Activated B cell treated with CpG ODN at 0.5 μM for 24 hours (primary cell): ENCODE measurements at regions not wholly inside any gene's neighbourhood (a gene's known extent, or its start where the extent isn't known, plus 50 kb on each side); places are given as distances from the start of the nearest gene placed in this dataset.

ENCODE experiments used
- ATAC-seq: fragments of 200-7000 bp; cut with Tn5 transposase; one replicate; pipeline ENCODE4 v1.10.0; 2021; ENCODE audit warnings: low read depth, mild to moderate bottlenecking, moderate library complexity
- CTCF ChIA-PET: fragments of 350-600 bp; sonication (Branson Sonifier 250); formaldehyde crosslinking; loops from one replicate; lab custom pipeline; 2021; ENCODE audit warnings: antibody characterized with exemption; lab: Charles Lee
- POLR2A ChIA-PET: fragments of 350-600 bp; sonication (Branson Sonifier 250); formaldehyde crosslinking; loops from one replicate; lab custom pipeline; 2021; ENCODE audit warnings: antibody characterized with exemption; lab: Charles Lee
- DNase-seq: peaks from one replicate; pipeline ENCODE4 v3.0.0; 2022
- H3K27ac Mint-ChIP-seq: one replicate; pipeline ENCODE4 v1.8.0; 2020; ENCODE audit warnings: mixed read lengths
- H3K27me3 Mint-ChIP-seq: one replicate; pipeline ENCODE4 v1.8.0; 2021; ENCODE audit warnings: mixed read lengths
- H3K36me3 Mint-ChIP-seq: one replicate; pipeline ENCODE4 v1.8.0; 2021; ENCODE audit warnings: low read depth, mixed read lengths
- H3K4me1 Mint-ChIP-seq: one replicate; pipeline ENCODE4 v1.8.0; 2021; ENCODE audit warnings: mixed read lengths
- H3K4me3 Mint-ChIP-seq: one replicate; pipeline ENCODE4 v1.8.0; 2020; ENCODE audit warnings: mild to moderate bottlenecking, mixed read lengths
- H3K9me3 Mint-ChIP-seq: one replicate; pipeline ENCODE4 v1.8.0; 2020; ENCODE audit warnings: mixed read lengths
- CTCF ChIP-seq: fragments of 200-600 bp; IDR thresholded peaks from one replicate; pipeline ENCODE4 v1.8.0; 2022; ENCODE audit warnings: antibody characterized with exemption, mild to moderate bottlenecking
- intact Hi-C: fragments of 100-400 bp; cut with micrococcal nuclease; formaldehyde crosslinking; loops from one replicate; pipeline ENCODE4 v1.15.1; 2024

GRCh38 chr20:48453477-48454093 is 374.2 kb downstream of the PREX1 start:
- Mint-ChIP-seq H3K36me3 (no peaks in the 10 kb centered on the region), H3K4me1 (peaks cover 12% of the 10 kb centered on the region), H3K27me3 (peaks cover 12% of the 10 kb centered on the region), H3K4me3 (no peak overlapping the region), H3K27ac (no peak overlapping the region), H3K9me3 (no peaks in the 10 kb centered on the region)
- TF ChIP-seq CTCF = no peak
- intact Hi-C loops = no loop called here
- DNase-seq = no peak
- ChIA-PET CTCF (no interaction called here), POLR2A (no interaction called here)
- no peak for ATAC-seq

GRCh38 chr20:48451401-48451800 is 376.4 kb downstream of the PREX1 start:
- ChIA-PET CTCF (no interaction called here), POLR2A (no interaction called here)
- H3K27ac Mint-ChIP-seq = no peak overlapping the region
- H3K9me3 Mint-ChIP-seq = no peaks in the 10 kb centered on the region
- no peak for TF ChIP-seq CTCF
- intact Hi-C loops = no loop called here
- ATAC-seq (no peak), DNase-seq (no peak)
- H3K36me3 Mint-ChIP-seq = no peaks in the 10 kb centered on the region
- H3K4me1 Mint-ChIP-seq = peaks cover under 1% of the 10 kb centered on the region
- H3K27me3 Mint-ChIP-seq = peaks cover 15% of the 10 kb centered on the region
- H3K4me3 Mint-ChIP-seq = no peak overlapping the region

DNA sequence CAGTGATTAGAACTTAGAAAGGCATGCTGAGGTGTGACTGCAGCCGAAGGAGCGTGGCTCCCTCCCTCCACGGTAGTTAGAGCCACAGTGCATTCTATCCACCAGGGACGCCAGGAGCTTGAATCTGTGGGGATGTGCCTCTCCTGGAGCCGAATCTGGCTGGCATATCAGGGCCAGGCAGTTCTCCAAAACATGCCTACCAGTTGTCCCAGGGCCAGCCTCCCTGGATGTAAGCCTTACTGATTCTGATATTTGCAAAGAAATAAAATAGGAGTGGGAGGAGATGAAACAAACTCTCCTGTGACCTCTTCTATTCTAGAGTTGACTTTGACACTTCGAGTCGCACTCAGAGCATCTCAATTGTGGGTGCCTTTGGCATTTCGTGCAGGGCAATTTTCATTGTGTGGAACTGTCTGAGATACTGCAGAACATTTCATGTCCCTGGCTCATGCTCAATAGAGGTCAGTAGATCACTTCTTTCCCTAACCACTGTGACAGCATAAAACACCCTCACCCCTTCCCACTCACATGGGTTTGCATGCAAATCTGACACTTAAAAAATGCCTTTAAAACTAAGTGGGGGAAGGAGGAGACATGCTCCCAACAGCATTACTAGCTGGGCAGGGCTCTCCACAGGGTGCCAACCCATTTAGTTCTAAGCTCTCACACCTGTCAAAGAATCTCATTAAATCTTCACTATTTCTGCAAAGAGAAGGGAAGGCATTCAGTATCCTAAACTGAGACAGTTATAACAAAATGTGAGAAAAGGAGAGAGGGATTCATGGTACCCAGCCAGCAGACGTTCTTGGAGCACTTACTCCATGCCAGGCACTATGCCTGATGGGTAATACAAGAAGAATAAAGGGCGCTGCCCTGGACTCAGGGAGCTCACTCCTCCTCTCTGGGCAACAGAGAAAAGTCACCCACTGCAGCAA is 378.9 kb downstream of the PREX1 start:
- Mint-ChIP-seq H3K36me3 (peaks cover 3% of the 10 kb centered on the region), H3K27ac (no peak overlapping the region), H3K27me3 (peaks cover 15% of the 10 kb centered on the region), H3K4me1 (no peaks in the 10 kb centered on the region), H3K9me3 (peaks cover 11% of the 10 kb centered on the region), H3K4me3 (no peak overlapping the region)
- POLR2A ChIA-PET = interaction anchor here (0.7 kb wide), 1 partner anchor 904 kb away, joined by 5 read pairs; no protein-coding TSS in a partner anchor
- TF ChIP-seq CTCF = no peak
- ATAC-seq = no peak
- intact Hi-C loops = no loop called here
- DNase-seq = no peak
- CTCF ChIA-PET = no interaction called here

- H3K4me1 Mint-ChIP-seq = no peaks in the 10 kb centered on the region
- ChIA-PET CTCF (no interaction called here), POLR2A (no interaction called here)
- H3K36me3 Mint-ChIP-seq = peaks cover 3% of the 10 kb centered on the region
- no peak overlapping the region for H3K4me3 Mint-ChIP-seq
- ATAC-seq (no peak), DNase-seq (no peak)
- no peak overlapping the region for H3K27ac Mint-ChIP-seq
- TF ChIP-seq CTCF = no peak
- peaks cover 13% of the 10 kb centered on the region for H3K9me3 Mint-ChIP-seq
- intact Hi-C loops = no loop called here
- peaks cover 16% of the 10 kb centered on the region for H3K27me3 Mint-ChIP-seq
These were observed 380.3 kb downstream of the PREX1 start for GRCh38 chr20:48447456-48447855.

- DNase-seq (no peak), ATAC-seq (no peak)
- Mint-ChIP-seq H3K4me1 (no peaks in the 10 kb centered on the region), H3K36me3 (peaks cover 3% of the 10 kb centered on the region), H3K27me3 (peaks cover 24% of the 10 kb centered on the region), H3K27ac (no peak overlapping the region), H3K9me3 (peaks cover 13% of the 10 kb centered on the region), H3K4me3 (no peak overlapping the region)
- ChIA-PET POLR2A (no interaction called here), CTCF (no interaction called here)
- intact Hi-C loops = no loop called here
- TF ChIP-seq CTCF = no peak
These were observed 382.0 kb downstream of the PREX1 start for GRCh38 chr20:48445827-48446226.
